ENCODE measurements at regions not wholly inside any gene's neighbourhood (a gene's known extent, or its start where the extent isn't known, plus 50 kb on each side); places are given as distances from the start of the nearest gene placed in this dataset.

DNA sequence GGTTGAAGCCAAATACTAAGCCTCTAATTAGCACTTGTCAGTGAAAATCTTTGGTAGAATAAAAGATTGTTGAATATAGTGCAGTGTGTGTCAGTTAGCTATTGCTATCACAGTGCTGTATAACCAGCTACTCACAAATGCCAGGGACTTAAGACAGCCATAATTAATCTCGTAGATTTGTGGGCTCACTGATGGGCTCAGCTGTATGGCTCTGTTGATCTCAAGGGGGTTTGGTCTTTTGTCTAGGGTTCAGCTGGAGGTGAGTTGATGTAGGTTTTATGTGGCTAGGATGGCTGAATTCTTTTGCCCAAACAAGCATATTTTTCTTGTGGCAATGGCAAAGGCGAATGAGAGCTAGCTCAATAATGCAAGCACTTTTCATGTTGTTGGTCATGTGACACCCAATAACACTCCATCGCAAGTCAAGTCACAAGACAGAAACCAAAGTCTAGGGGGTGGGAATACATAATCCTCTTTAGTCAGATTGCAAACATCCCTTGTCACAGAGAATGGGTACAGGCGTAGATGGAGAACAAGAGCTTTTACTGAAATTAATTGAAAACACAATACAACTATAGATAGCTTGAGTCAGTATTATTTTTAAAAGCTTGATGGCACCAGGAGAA is 121.7 kb upstream of the EDNRB start:
- H3K4me2 ChIP-seq: no peak overlapping the region
- TF ChIP-seq EZH2 (IDR thresholded peaks at IDR 0.05; ENCODE audit: borderline replicate concordance) (no peak), EZH2phosphoT487 (IDR thresholded peaks at IDR 0.05; ENCODE audit: low read depth, severe bottlenecking, unreplicated experiment) (no peak), CTCF (IDR thresholded peaks at IDR 0.05; ENCODE audit: poor library complexity) (no peak)
- no peaks in the 10 kb centered on the region for H3K79me2 ChIP-seq
- H2AFZ ChIP-seq: no peak overlapping the region
- DNase-seq (ENCODE audit: low spot score): no peak
- no peaks in the 10 kb centered on the region for H3K27me3 ChIP-seq
- H3K9me2 ChIP-seq (replicated peaks; ENCODE audit: insufficient read depth): no peaks in the 10 kb centered on the region
- no peaks in the 10 kb centered on the region for H4K20me1 ChIP-seq (ENCODE audit: insufficient read depth, poor library complexity, severe bottlenecking)
- H3K9me3 ChIP-seq (ENCODE audit: low read depth): no peaks in the 10 kb centered on the region
- no peaks in the 10 kb centered on the region for H3K36me3 ChIP-seq (replicated peaks; ENCODE audit: insufficient read depth, low read depth)
- H3K27ac ChIP-seq: no peak overlapping the region
- 82% methylated on average over 4 of the region's 4 CpGs for WGBS (ENCODE audit: low lambda C conversion rate, missing lambda C conversion rate)
- no peaks in the 10 kb centered on the region for H3K4me1 ChIP-seq (ENCODE audit: insufficient read depth)
- H3K4me3 ChIP-seq: no peak overlapping the region

- Histone ChIP-seq H3K9me2 (replicated peaks; ENCODE audit: insufficient read depth) (no peaks in the 10 kb centered on the region), H4K20me1 (ENCODE audit: insufficient read depth, poor library complexity, severe bottlenecking) (no peaks in the 10 kb centered on the region), H3K79me2 (no peaks in the 10 kb centered on the region), H3K27me3 (no peaks in the 10 kb centered on the region), H3K27ac (no peak overlapping the region), H3K4me3 (no peak overlapping the region), H3K9me3 (ENCODE audit: low read depth) (no peaks in the 10 kb centered on the region), H2AFZ (no peak overlapping the region), H3K4me2 (no peak overlapping the region), H3K4me1 (ENCODE audit: insufficient read depth) (no peaks in the 10 kb centered on the region), H3K36me3 (replicated peaks; ENCODE audit: insufficient read depth, low read depth) (no peaks in the 10 kb centered on the region)
- no peak for DNase-seq (ENCODE audit: low spot score)
- no peak for TF ChIP-seq CTCF (IDR thresholded peaks at IDR 0.05; ENCODE audit: poor library complexity)
- TF ChIP-seq EZH2 (IDR thresholded peaks at IDR 0.05; ENCODE audit: borderline replicate concordance): no peak
- TF ChIP-seq EZH2phosphoT487 (IDR thresholded peaks at IDR 0.05; ENCODE audit: low read depth, severe bottlenecking, unreplicated experiment): no peak
Measured at GRCh38 chr13:78036841-78037240, 118.2 kb upstream of the EDNRB start.

- Histone ChIP-seq H3K9me2 (replicated peaks; ENCODE audit: insufficient read depth) (no peaks in the 10 kb centered on the region), H2AFZ (no peak overlapping the region), H4K20me1 (ENCODE audit: insufficient read depth, poor library complexity, severe bottlenecking) (no peaks in the 10 kb centered on the region), H3K4me2 (no peak overlapping the region), H3K36me3 (replicated peaks; ENCODE audit: insufficient read depth, low read depth) (no peaks in the 10 kb centered on the region), H3K79me2 (no peaks in the 10 kb centered on the region), H3K4me3 (no peak overlapping the region), H3K27ac (no peak overlapping the region), H3K4me1 (ENCODE audit: insufficient read depth) (no peaks in the 10 kb centered on the region), H3K9me3 (ENCODE audit: low read depth) (no peaks in the 10 kb centered on the region), H3K27me3 (no peaks in the 10 kb centered on the region)
- DNase-seq (ENCODE audit: low spot score): no peak
- WGBS (ENCODE audit: low lambda C conversion rate, missing lambda C conversion rate): 89% methylated on average over 1 of the region's 1 CpG
- TF ChIP-seq EZH2 (IDR thresholded peaks at IDR 0.05; ENCODE audit: borderline replicate concordance) (no peak), EZH2phosphoT487 (IDR thresholded peaks at IDR 0.05; ENCODE audit: low read depth, severe bottlenecking, unreplicated experiment) (no peak), CTCF (IDR thresholded peaks at IDR 0.05; ENCODE audit: poor library complexity) (no peak)
Measured at GRCh38 chr13:78035500-78035899, 116.9 kb upstream of the EDNRB start.

DNA sequence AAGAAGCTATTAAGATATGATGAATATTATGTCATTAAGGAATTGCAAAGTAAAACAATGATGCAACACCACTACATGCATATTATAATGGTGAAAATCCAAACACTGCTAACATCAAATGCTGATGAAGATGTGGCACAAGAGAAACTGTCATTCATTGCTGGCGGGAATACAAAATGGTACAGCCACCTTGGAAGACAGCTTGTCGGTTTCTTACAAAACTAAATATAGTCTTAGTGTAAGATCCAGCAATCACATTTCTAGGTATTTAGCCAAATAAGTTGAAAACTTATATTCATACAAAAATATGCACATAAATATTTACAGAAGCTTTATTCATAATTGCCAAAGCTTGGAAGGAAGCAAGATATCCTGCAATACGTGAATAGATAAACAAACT is 114.9 kb upstream of the EDNRB start:
- WGBS (ENCODE audit: low lambda C conversion rate, missing lambda C conversion rate): 72% methylated on average over 3 of the region's 3 CpGs
- Histone ChIP-seq H3K4me1 (ENCODE audit: insufficient read depth) (no peaks in the 10 kb centered on the region), H3K27me3 (no peaks in the 10 kb centered on the region), H3K4me2 (no peak overlapping the region), H3K79me2 (no peaks in the 10 kb centered on the region), H3K36me3 (replicated peaks; ENCODE audit: insufficient read depth, low read depth) (no peaks in the 10 kb centered on the region), H3K9me3 (ENCODE audit: low read depth) (no peaks in the 10 kb centered on the region), H3K9me2 (replicated peaks; ENCODE audit: insufficient read depth) (no peaks in the 10 kb centered on the region), H3K27ac (no peak overlapping the region), H2AFZ (no peak overlapping the region), H3K4me3 (no peak overlapping the region), H4K20me1 (ENCODE audit: insufficient read depth, poor library complexity, severe bottlenecking) (no peaks in the 10 kb centered on the region)
- DNase-seq (ENCODE audit: low spot score): no peak
- TF ChIP-seq EZH2phosphoT487 (IDR thresholded peaks at IDR 0.05; ENCODE audit: low read depth, severe bottlenecking, unreplicated experiment): no peak
- no peak for TF ChIP-seq CTCF (IDR thresholded peaks at IDR 0.05; ENCODE audit: poor library complexity)
- no peak for TF ChIP-seq EZH2 (IDR thresholded peaks at IDR 0.05; ENCODE audit: borderline replicate concordance)

Measured in hepatocyte (in vitro differentiated cells).